ENCODE measurements at regions not wholly inside any gene's neighbourhood (a gene's known extent, or its start where the extent isn't known, plus 50 kb on each side); places are given as distances from the start of the nearest gene placed in this dataset.

- H3K9me3 ChIP-seq (ENCODE audit: severe bottlenecking), result no peaks in the 10 kb centered on the region
- H3K36me3 ChIP-seq (ENCODE audit: low read depth), result no peaks in the 10 kb centered on the region
- TF ChIP-seq CTCF (IDR thresholded peaks at IDR 0.05; ENCODE audit: poor library complexity, severe bottlenecking), result no peak
- H3K27ac ChIP-seq (ENCODE audit: poor library complexity, severe bottlenecking), result no peak overlapping the region
- H3K4me1 ChIP-seq (ENCODE audit: insufficient read depth, poor library complexity, severe bottlenecking), result no peaks in the 10 kb centered on the region
- peaks cover under 1% of the 10 kb centered on the region for H3K27me3 ChIP-seq (ENCODE audit: insufficient read depth, poor library complexity, severe bottlenecking)
- no peak overlapping the region for H3K4me3 ChIP-seq (ENCODE audit: severe bottlenecking)
- DNase-seq (ENCODE audit: low spot score) (no peak), ATAC-seq (ENCODE audit: low read depth) (no peak)
These were observed 79.0 kb upstream of the DAP start for GRCh38 chr5:10839916-10840599.

DNA sequence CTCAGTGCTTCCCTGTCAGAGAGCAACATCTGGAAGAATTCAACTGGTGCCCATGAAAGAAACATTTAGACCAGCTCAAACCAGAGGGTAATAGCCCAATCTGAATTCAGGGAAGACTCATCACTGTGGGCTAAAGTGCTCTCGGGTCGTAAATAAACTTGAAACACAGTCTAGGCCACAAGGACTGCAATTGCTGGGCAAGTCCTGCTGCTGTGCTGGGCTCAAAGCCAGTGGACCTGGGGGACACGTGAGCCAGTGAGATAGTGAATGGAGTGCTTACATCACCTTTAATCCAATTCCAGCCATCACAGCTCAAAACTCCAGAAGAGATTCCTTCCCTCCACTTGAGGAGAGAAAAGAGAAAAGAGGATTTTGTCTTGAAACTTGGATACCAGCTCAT, 78.1 kb upstream of the DAP start:
- H3K4me3 ChIP-seq (ENCODE audit: severe bottlenecking), result no peak overlapping the region
- no peaks in the 10 kb centered on the region for H3K27me3 ChIP-seq (ENCODE audit: insufficient read depth, poor library complexity, severe bottlenecking)
- ATAC-seq (ENCODE audit: low read depth), result no peak
- DNase-seq (ENCODE audit: low spot score), result no peak
- no peak overlapping the region for H3K27ac ChIP-seq (ENCODE audit: poor library complexity, severe bottlenecking)
- H3K4me1 ChIP-seq (ENCODE audit: insufficient read depth, poor library complexity, severe bottlenecking), result no peaks in the 10 kb centered on the region
- TF ChIP-seq CTCF (IDR thresholded peaks at IDR 0.05; ENCODE audit: poor library complexity, severe bottlenecking), result no peak
- no peaks in the 10 kb centered on the region for H3K36me3 ChIP-seq (ENCODE audit: low read depth)
- H3K9me3 ChIP-seq (ENCODE audit: severe bottlenecking), result no peaks in the 10 kb centered on the region

DNA sequence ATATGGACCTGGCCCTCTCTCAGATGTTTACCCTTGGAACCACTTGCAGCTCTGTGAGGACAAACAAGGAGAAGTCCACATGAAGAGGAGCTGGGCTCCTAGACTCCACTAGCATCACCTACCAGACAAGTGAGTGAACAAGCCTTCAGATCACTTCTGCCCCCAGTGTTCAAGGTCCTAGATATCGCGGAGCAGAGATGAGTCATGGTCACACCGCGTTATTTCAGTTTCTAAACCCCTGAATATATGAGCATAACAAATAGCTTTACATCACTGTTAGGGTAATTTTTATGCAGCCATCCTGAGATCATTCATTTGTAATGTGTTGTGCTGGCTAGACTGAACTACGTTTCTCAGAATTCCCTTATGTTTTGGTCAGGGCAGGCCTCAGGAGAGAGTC, 77.0 kb upstream of the DAP start:
- no peak for TF ChIP-seq CTCF (IDR thresholded peaks at IDR 0.05; ENCODE audit: poor library complexity, severe bottlenecking)
- DNase-seq (ENCODE audit: low spot score), result no peak
- Histone ChIP-seq H3K9me3 (ENCODE audit: severe bottlenecking) (no peaks in the 10 kb centered on the region), H3K27me3 (ENCODE audit: insufficient read depth, poor library complexity, severe bottlenecking) (no peaks in the 10 kb centered on the region), H3K36me3 (ENCODE audit: low read depth) (no peaks in the 10 kb centered on the region), H3K4me3 (ENCODE audit: severe bottlenecking) (no peak overlapping the region), H3K27ac (ENCODE audit: poor library complexity, severe bottlenecking) (no peak overlapping the region), H3K4me1 (ENCODE audit: insufficient read depth, poor library complexity, severe bottlenecking) (no peaks in the 10 kb centered on the region)
- ATAC-seq (ENCODE audit: low read depth), result no peak

DNA sequence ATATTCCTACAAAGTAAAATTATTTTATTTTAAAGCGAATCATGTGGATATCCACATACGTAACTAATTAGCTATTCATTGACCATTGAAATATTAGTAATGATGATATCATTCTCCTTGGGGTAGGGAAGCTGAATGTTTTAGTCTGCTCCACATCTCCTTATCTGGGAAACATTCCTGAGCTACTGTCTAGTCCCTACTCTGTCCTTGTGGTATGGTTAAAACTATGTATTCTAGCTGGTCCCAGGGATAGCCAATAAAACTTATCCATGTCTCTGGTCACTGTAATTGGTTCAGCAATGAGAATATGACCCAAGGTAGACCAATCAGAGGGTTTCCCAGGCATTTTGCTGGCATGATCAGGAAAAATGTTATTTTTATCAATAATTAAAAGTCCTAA, 76.0 kb upstream of the DAP start:
- Histone ChIP-seq H3K27ac (ENCODE audit: poor library complexity, severe bottlenecking) (no peak overlapping the region), H3K27me3 (ENCODE audit: insufficient read depth, poor library complexity, severe bottlenecking) (no peaks in the 10 kb centered on the region), H3K4me3 (ENCODE audit: severe bottlenecking) (no peak overlapping the region), H3K4me1 (ENCODE audit: insufficient read depth, poor library complexity, severe bottlenecking) (no peaks in the 10 kb centered on the region), H3K9me3 (ENCODE audit: severe bottlenecking) (no peaks in the 10 kb centered on the region), H3K36me3 (ENCODE audit: low read depth) (no peaks in the 10 kb centered on the region)
- DNase-seq (ENCODE audit: low spot score) (no peak), ATAC-seq (ENCODE audit: low read depth) (no peak)
- TF ChIP-seq CTCF (IDR thresholded peaks at IDR 0.05; ENCODE audit: poor library complexity, severe bottlenecking), result no peak

DNA sequence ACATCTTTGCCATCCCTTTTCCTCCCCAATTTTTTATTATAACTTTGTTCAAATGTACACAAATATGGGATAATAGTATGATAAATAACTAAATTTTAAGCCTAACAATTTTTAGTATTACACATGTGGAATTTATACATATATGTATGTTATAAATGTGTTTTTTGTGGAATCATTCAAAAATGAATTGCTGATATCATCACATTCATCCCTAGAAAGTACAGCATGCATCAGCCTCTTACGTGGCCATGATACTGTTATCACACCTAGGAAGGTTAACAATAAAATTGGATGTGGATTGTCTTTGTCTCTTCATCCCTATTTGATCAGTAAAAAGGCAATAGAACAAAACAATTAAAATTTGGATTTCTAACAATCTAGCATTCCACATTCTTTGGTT, 73.7 kb upstream of the DAP start:
- Histone ChIP-seq H3K36me3 (ENCODE audit: low read depth) (no peaks in the 10 kb centered on the region), H3K4me1 (ENCODE audit: insufficient read depth, poor library complexity, severe bottlenecking) (no peaks in the 10 kb centered on the region), H3K9me3 (ENCODE audit: severe bottlenecking) (no peaks in the 10 kb centered on the region), H3K27ac (ENCODE audit: poor library complexity, severe bottlenecking) (no peak overlapping the region), H3K4me3 (ENCODE audit: severe bottlenecking) (no peak overlapping the region), H3K27me3 (ENCODE audit: insufficient read depth, poor library complexity, severe bottlenecking) (no peaks in the 10 kb centered on the region)
- DNase-seq (ENCODE audit: low spot score) (no peak), ATAC-seq (ENCODE audit: low read depth) (no peak)
- no peak for TF ChIP-seq CTCF (IDR thresholded peaks at IDR 0.05; ENCODE audit: poor library complexity, severe bottlenecking)
